Peyer's patch (tissue), 4 donors: ENCODE measurements at regions not wholly inside any gene's neighbourhood (a gene's known extent, or its start where the extent isn't known, plus 50 kb on each side); places are given as distances from the start of the nearest gene placed in this dataset.

ENCODE experiments used
- DNase-seq, 3 donors: peaks; one replicate each; pipeline ENCODE4 v3.0.0-alpha.2; 2017 to 2019
- H3K27ac ChIP-seq, 4 donors: fragments of 200-600 bp; sonication (generic); one replicate each; pipeline ENCODE4 v1.5.1; 2016 to 2019
- H3K27me3 ChIP-seq, 2 donors: fragments of 200-600 bp; sonication (generic); one replicate each; pipeline ENCODE4 v1.5.1; 2019
- H3K36me3 ChIP-seq, 3 donors: fragments of 200-600 bp; sonication (generic); one replicate each; pipeline ENCODE4 v1.5.1; 2016 to 2019
- H3K4me1 ChIP-seq, 4 donors: fragments of 200-600 bp; sonication (generic); one replicate each; pipeline ENCODE4 v1.5.1; 2016 to 2019
- H3K4me3 ChIP-seq, 4 donors: fragments of 200-600 bp; sonication (generic); 1 replicate in 3 of 4; 2 replicates in 1 of 4; pipeline ENCODE4 v1.5.1; 2016 to 2019; ENCODE audit warnings: mild to moderate bottlenecking in 1 of 4
- H3K9me3 ChIP-seq, 4 donors: fragments of 200-600 bp; sonication (generic); one replicate each; pipeline ENCODE4 v1.5.1; 2016 to 2019; ENCODE audit warnings: mild to moderate bottlenecking in 1 of 4
- CTCF ChIP-seq, 6 experiments: fragments of 450-650 bp in 4 of 6; fragments of 200-600 bp in 2 of 6; sonication (generic) in 1 of 6; IDR thresholded peaks; one replicate each; pipeline ENCODE4 v1.5.1; 2017 to 2019; ENCODE audit warnings: antibody characterized with exemption in 6 of 6, mild to moderate bottlenecking in 3 of 6, moderate library complexity in 1 of 6
- POLR2A ChIP-seq, 2 donors: fragments of 450-650 bp; IDR thresholded peaks; one replicate each; pipeline ENCODE4 v1.5.1; 2017; ENCODE audit warnings: antibody characterized with exemption in 2 of 2, mild to moderate bottlenecking in 2 of 2, moderate library complexity in 2 of 2

- TF ChIP-seq CTCF (IDR thresholded peaks at IDR 0.05) (no peak), POLR2A (IDR thresholded peaks at IDR 0.05) (no peak)
- H3K9me3 ChIP-seq, result no peaks in the 10 kb centered on the region
- H3K36me3 ChIP-seq, result no peaks in the 10 kb centered on the region
- peaks cover 0 to 25% (median 14%) of the 10 kb centered on the region in 4 donors for H3K4me1 ChIP-seq
- H3K27ac ChIP-seq, result peak overlapping the region; percentile 48 to 85 (median 78)
- no peak for DNase-seq
- no peak overlapping the region for H3K4me3 ChIP-seq
- H3K27me3 ChIP-seq, result no peaks in the 10 kb centered on the region
Observed at GRCh38 chr12:92032965-92033364, 112.7 kb downstream of the BTG1 start.

GRCh38 chr12:92032101-92032500 lies 113.5 kb downstream of the BTG1 start:
- Histone ChIP-seq H3K27ac (peak overlapping the region; percentile 76 to 85 (median 81)), H3K4me3 (no peak overlapping the region), H3K4me1 (peaks cover 0 to 25% (median 14%) of the 10 kb centered on the region in 4 donors), H3K9me3 (no peaks in the 10 kb centered on the region), H3K36me3 (no peaks in the 10 kb centered on the region), H3K27me3 (no peaks in the 10 kb centered on the region)
- TF ChIP-seq CTCF (IDR thresholded peaks at IDR 0.05) (no peak), POLR2A (IDR thresholded peaks at IDR 0.05) (no peak)
- no peak for DNase-seq

GRCh38 chr12:92030618-92031017 lies 115.0 kb downstream of the BTG1 start:
- peak in 1 of 2 donors; percentile 53 for TF ChIP-seq POLR2A (IDR thresholded peaks at IDR 0.05)
- TF ChIP-seq CTCF (IDR thresholded peaks at IDR 0.05), result peak in 1 of 6 experiments; percentile 14
- no peaks in the 10 kb centered on the region for H3K27me3 ChIP-seq
- H3K4me1 ChIP-seq, result peaks cover 0 to 21% (median 10%) of the 10 kb centered on the region in 4 donors
- H3K27ac ChIP-seq, result peak overlapping the region; percentile 76 to 85 (median 81)
- DNase-seq, result peak in 2 of 3 donors; percentile 81 to 92
- no peaks in the 10 kb centered on the region for H3K9me3 ChIP-seq
- no peaks in the 10 kb centered on the region for H3K36me3 ChIP-seq
- H3K4me3 ChIP-seq, result no peak overlapping the region

GRCh38 chr12:92029902-92030586 lies 115.6 kb downstream of the BTG1 start:
- TF ChIP-seq CTCF (IDR thresholded peaks at IDR 0.05) (no peak), POLR2A (IDR thresholded peaks at IDR 0.05) (no peak)
- Histone ChIP-seq H3K4me3 (no peak overlapping the region), H3K4me1 (peaks cover 0 to 15% (median 7%) of the 10 kb centered on the region in 4 donors), H3K27me3 (no peaks in the 10 kb centered on the region), H3K9me3 (no peaks in the 10 kb centered on the region), H3K27ac (peak overlapping the region; percentile 76 to 85 (median 81)), H3K36me3 (no peaks in the 10 kb centered on the region)
- DNase-seq, result no peak

- Histone ChIP-seq H3K9me3 (no peaks in the 10 kb centered on the region), H3K36me3 (no peaks in the 10 kb centered on the region), H3K4me1 (peaks cover 0 to 9% (median 3%) of the 10 kb centered on the region in 4 donors), H3K4me3 (no peak overlapping the region), H3K27me3 (no peaks in the 10 kb centered on the region), H3K27ac (peak overlapping the region; percentile 76 to 85 (median 81))
- TF ChIP-seq POLR2A (IDR thresholded peaks at IDR 0.05) (no peak), CTCF (IDR thresholded peaks at IDR 0.05) (no peak)
- DNase-seq, result no peak
Observed at GRCh38 chr12:92029136-92029535, 116.5 kb downstream of the BTG1 start.
